ENCODE measurements at regions not wholly inside any gene's neighbourhood (a gene's known extent, or its start where the extent isn't known, plus 50 kb on each side); places are given as distances from the start of the nearest gene placed in this dataset.
"Not testable (repeated sequence)": the region's sequence is repeated elsewhere in the genome, so short reads cannot be mapped to it uniquely, and the experiment has no call there.

- DNase-seq (ENCODE audit: low read depth in 4 of 4, low spot score in 3 of 4), result no peak
Observed at GRCh38 chr10:31173752-31174151, 142.1 kb upstream of the ZNF438 start.

DNA sequence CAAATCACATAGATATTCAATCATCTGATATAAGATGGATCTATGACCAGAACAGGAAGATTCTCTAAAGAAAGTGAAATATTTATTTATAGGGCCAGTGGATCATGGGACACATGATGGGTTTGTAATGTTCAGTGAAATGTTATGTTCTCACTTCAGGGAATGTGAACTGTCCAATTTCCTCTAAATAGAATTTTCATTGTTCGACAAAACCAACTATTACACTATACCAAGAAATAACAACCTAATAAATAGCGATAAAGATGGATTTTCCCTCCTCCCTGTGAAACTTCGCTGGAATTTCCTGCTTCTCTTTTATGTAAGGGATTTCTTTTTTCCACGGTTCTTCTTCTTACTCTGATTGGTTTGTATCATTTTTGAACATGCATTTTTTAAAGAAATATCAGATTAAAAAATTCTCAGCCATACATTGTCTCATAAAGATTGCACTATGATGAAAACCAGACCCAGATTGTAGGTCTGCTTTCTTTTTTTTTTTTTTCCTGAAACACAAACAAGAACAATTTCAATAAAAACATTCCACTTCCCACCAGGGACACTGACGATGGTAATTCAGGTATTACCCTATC is 139.8 kb upstream of the ZEB1 start:
- no peak for DNase-seq (ENCODE audit: low read depth in 4 of 4, low spot score in 3 of 4)

- peak in 1 of 4 donors; percentile 4 for DNase-seq (ENCODE audit: low read depth in 4 of 4, low spot score in 3 of 4)
Observed at GRCh38 chr10:31186225-31187000, 132.6 kb upstream of the ZEB1 start.

DNA sequence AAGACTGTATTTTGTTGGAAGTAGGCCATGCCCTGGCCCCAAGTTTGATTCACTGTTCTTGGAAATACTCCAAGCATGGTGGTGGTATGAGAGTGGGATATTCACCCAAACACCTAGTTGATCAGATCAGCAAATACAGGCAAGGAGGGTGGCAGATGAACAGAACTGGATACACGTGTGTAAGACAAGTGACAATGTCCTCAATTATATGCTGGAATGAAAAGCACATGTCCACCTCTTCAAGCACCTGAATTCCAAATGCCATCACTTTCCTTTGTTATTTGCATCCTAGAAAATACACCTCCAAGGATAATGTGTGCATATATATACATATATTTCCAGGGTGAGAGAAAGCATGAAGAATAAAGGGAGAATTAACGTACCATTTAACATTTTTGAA is 131.8 kb upstream of the ZEB1 start:
- no peak for DNase-seq (ENCODE audit: low read depth in 4 of 4, low spot score in 3 of 4)

GRCh38 chr10:31187607-31188210 is 131.3 kb upstream of the ZEB1 start:
- no peak for DNase-seq (ENCODE audit: low read depth in 4 of 4, low spot score in 3 of 4)

- no peak for DNase-seq (ENCODE audit: low read depth in 4 of 4, low spot score in 3 of 4)
Observed at GRCh38 chr10:31188792-31189406, 130.1 kb upstream of the ZEB1 start.

- no peak for DNase-seq (ENCODE audit: low read depth in 4 of 4, low spot score in 3 of 4)
Observed at GRCh38 chr10:31190488-31190887, 128.5 kb upstream of the ZEB1 start.

DNA sequence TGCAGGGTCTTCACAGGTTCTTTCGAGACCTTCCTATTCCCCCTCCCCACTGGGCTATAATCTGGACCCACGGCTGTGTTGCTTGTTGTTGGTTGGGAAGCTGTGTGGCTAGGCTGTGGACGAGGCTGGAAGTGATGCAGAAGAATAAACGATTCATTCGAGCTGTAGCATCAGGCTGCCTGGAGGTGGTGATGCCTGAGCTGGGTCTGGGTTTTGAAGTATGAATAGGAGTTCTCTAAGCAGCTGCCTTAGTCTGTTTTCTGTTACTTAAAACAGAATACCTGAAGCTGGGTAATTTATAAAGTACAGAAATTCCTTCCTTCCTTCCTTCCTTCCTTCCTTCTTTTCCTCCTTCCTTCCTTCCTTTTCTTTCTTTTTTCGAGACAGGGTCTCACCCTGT is 126.5 kb upstream of the ZEB1 start:
- no peak for DNase-seq (ENCODE audit: low read depth in 4 of 4, low spot score in 3 of 4)

- DNase-seq (ENCODE audit: low read depth in 4 of 4, low spot score in 3 of 4), result no peak
Observed at GRCh38 chr10:31194986-31195385, 124.0 kb upstream of the ZEB1 start.

DNA sequence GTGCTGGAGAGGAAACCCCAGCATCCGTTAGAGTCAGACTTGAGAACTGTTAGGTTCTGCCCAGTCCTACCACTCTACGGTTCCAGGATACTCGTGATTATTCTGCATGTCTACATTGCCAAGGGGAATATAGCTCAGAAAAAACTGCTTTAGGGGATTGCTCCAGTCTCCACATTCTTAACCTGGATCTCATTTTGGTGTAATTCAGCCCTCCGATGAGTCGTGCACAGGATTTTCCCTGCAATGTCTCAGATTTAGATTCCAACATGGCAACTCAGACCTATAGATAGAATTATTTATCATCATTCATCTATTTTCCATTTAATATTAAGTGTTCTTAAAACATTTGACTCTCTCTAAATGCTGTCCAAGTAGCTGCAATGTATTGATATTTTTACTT is 121.1 kb upstream of the ZEB1 start:
- DNase-seq (ENCODE audit: low read depth in 4 of 4, low spot score in 3 of 4), result no peak

DNA sequence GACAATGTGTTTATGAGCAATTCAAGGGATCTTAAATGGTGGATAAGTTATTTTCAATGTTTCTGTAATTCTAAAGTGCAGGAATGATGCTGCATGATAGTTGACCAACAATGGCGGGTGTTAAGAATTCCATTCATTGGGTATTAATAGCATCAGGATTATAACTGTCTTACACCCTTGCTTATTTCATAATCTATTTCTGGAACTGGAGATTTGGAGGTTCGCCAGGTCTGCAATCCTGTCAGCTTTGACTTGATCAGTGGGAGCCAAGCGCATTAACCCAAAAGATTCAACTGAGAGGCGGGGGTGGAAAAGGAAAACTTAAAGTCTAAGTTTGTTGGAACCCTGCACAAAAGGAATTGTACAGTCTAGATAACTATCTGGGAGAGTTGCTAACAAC is 114.9 kb upstream of the ZEB1 start:
- no peak for DNase-seq (ENCODE audit: low read depth in 4 of 4, low spot score in 3 of 4)

GRCh38 chr10:31207636-31208035 is 111.4 kb upstream of the ZEB1 start:
- no peak for DNase-seq (ENCODE audit: low read depth in 4 of 4, low spot score in 3 of 4)

DNA sequence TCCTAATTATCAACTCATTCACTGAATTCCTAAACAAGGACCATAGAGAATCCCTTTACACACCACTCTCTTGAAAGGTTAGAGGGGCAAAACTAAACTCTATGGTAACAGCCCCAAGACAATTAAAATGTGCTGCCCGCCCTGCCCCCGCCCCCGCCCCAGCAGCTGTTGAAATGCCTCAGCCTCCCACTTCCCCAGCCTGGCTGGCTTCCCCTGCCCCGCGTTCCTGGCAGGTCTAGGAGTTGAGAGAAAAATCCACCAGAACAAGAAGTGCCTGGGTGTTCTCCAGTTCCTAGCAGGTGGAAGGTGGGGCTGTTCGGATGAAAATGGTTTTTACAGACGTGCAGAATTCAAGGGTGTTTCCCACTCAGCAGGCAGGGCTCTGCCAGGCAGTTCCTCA is 109.5 kb upstream of the ZEB1 start:
- no peak for DNase-seq (ENCODE audit: low read depth in 4 of 4, low spot score in 3 of 4)

- no peak for DNase-seq (ENCODE audit: low read depth in 4 of 4, low spot score in 3 of 4)
Observed at GRCh38 chr10:31210190-31210589, 108.8 kb upstream of the ZEB1 start.

GRCh38 chr10:31213959-31214358 is 105.1 kb upstream of the ZEB1 start:
- DNase-seq (ENCODE audit: low read depth in 4 of 4, low spot score in 3 of 4), result no peak

GRCh38 chr10:31215052-31215451 is 104.0 kb upstream of the ZEB1 start:
- no peak for DNase-seq (ENCODE audit: low read depth in 4 of 4, low spot score in 3 of 4)

GRCh38 chr10:31219306-31219705 is 99.7 kb upstream of the ZEB1 start:
- DNase-seq (ENCODE audit: low read depth in 4 of 4, low spot score in 3 of 4), result no peak

DNA sequence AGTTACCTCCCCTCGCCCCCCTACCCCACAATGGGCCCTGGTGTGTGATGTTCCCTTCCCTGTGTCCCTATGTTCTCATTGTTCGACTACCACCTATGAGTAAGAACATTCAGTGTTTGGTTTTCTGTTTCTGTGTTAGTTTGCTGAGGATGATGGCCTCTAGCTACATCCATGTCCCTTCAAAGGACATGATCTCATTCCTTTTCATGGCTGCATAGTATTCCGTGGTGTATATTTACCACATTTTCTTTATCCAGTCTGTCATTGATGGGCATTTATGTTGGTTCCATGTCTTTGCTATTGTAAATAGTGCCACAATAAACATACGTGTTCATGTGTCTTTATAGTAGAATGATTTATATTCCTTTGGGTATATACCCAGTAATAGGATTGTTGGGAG is 90.2 kb upstream of the ZEB1 start:
- DNase-seq (ENCODE audit: low read depth in 4 of 4, low spot score in 3 of 4), result not testable (repeated sequence)

DNA sequence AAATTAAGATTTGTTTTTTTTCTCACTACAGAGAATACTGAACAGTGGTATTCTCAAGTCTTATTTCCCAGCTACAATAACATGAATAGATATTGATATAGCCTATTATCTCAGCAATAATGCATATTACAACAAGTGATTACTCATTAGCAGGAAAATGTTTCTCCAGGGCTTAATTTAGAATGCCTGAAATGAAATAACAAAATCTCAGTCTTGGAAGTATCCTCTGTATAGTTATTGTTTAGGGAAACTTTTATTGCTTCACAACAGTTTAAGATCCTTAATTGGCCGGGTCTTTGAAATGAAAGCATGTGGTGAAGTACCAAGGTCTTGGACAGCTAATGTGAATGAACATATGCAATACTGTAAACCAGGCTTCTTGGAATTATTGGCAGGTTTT is 79.1 kb upstream of the ZEB1 start:
- no peak for DNase-seq (ENCODE audit: low read depth in 4 of 4, low spot score in 3 of 4)

- DNase-seq (ENCODE audit: low read depth in 4 of 4, low spot score in 3 of 4), result no peak
Observed at GRCh38 chr10:31242902-31243301, 76.1 kb upstream of the ZEB1 start.

GRCh38 chr10:31251118-31251517 is 67.9 kb upstream of the ZEB1 start:
- DNase-seq (ENCODE audit: low read depth in 4 of 4, low spot score in 3 of 4), result not testable (repeated sequence)

- DNase-seq (ENCODE audit: low read depth in 4 of 4, low spot score in 3 of 4), result no peak
Observed at GRCh38 chr10:31253237-31253636, 65.8 kb upstream of the ZEB1 start.
